Neural cell (in vitro differentiated cells): ENCODE measurements at regions not wholly inside any gene's neighbourhood (a gene's known extent, or its start where the extent isn't known, plus 50 kb on each side); places are given as distances from the start of the nearest gene placed in this dataset.
"Not testable (repeated sequence)": the region's sequence is repeated elsewhere in the genome, so short reads cannot be mapped to it uniquely, and the experiment has no call there.

ENCODE experiments used
- H2AFZ ChIP-seq: fragments of 200-600, 300-800 bp; sonication (generic), shearing (Covaris generic); 2 replicates; pipeline ENCODE4 v1.6.0; 2014; ENCODE audit warnings: low read depth, mild to moderate bottlenecking, antibody characterized with exemption, low read length, moderate library complexity
- H3F3A ChIP-seq: fragments of 200-600 bp; shearing (Covaris generic); 2 replicates; pipeline ENCODE4 v1.6.1; 2016; ENCODE audit warnings: mild to moderate bottlenecking, moderate library complexity, mixed read lengths, antibody characterized with exemption, low read length; ENCODE audit not compliant: insufficient read depth, poor library complexity, severe bottlenecking
- H3K27ac ChIP-seq: fragments of 200-600, 300-800 bp; sonication (generic), shearing (Covaris generic); 2 replicates; pipeline ENCODE4 v1.5.1; 2014; ENCODE audit warnings: mild to moderate bottlenecking, low read length, moderate library complexity
- H3K27me3 ChIP-seq: fragments of 300-800, 200-600 bp; sonication (generic), shearing (Covaris generic); 2 replicates; pipeline ENCODE4 v1.6.0; 2014; ENCODE audit warnings: mild to moderate bottlenecking, low read depth, low read length, moderate library complexity; ENCODE audit not compliant: insufficient read depth
- H3K36me3 ChIP-seq: fragments of 300-800, 200-600 bp; sonication (generic), shearing (Covaris generic); 2 replicates; pipeline ENCODE4 v1.5.1; 2014; ENCODE audit warnings: mild to moderate bottlenecking, antibody characterized with exemption, low read length, moderate library complexity; ENCODE audit not compliant: insufficient read depth
- H3K4me2 ChIP-seq: fragments of 300-800, 200-600 bp; sonication (generic), shearing (Covaris generic); 2 replicates; pipeline ENCODE4 v1.6.0; 2014; ENCODE audit warnings: mild to moderate bottlenecking, low read length
- H3K4me3 ChIP-seq: fragments of 300-800, 200-600 bp; sonication (generic), shearing (Covaris generic); 2 replicates; pipeline ENCODE4 v1.5.1; 2014; ENCODE audit warnings: mild to moderate bottlenecking, low read length, moderate library complexity
- H3K79me2 ChIP-seq: fragments of 200-600 bp; shearing (Covaris generic); replicated peaks from 2 replicates; pipeline ENCODE4 v1.6.0; 2014; ENCODE audit warnings: mild to moderate bottlenecking, low read length, moderate library complexity; ENCODE audit not compliant: insufficient read depth
- H3K9ac ChIP-seq: fragments of 300-800, 200-600 bp; sonication (generic), shearing (Covaris generic); 2 replicates; pipeline ENCODE4 v1.6.1; 2016; ENCODE audit warnings: mild to moderate bottlenecking, low read length, mixed read lengths
- H3K9me2 ChIP-seq: fragments of 200-600 bp; shearing (Covaris generic); 2 replicates; pipeline ENCODE4 v1.6.1; 2016; ENCODE audit warnings: mild to moderate bottlenecking, low read length, mixed read lengths; ENCODE audit not compliant: insufficient read depth
- H3K9me3 ChIP-seq: fragments of 200-600, 300-800 bp; sonication (generic), shearing (Covaris generic); 2 replicates; pipeline ENCODE4 v1.6.1; 2016; ENCODE audit warnings: mild to moderate bottlenecking, mixed run types, low read length, moderate library complexity, mixed read lengths
- H4K20me1 ChIP-seq: fragments of 200-600 bp; shearing (Covaris generic); 2 replicates; pipeline ENCODE4 v1.6.1; 2016; ENCODE audit warnings: mild to moderate bottlenecking, mixed run types; ENCODE audit not compliant: insufficient read depth
- CTCF ChIP-seq: fragments of 450-650 bp; IDR thresholded peaks from 2 replicates; pipeline ENCODE4 v1.5.1; 2014; ENCODE audit warnings: antibody characterized with exemption, mild to moderate bottlenecking, moderate library complexity; ENCODE audit not compliant: poor library complexity, severe bottlenecking
- EP300 ChIP-seq: fragments of 450-650 bp; conservative IDR thresholded peaks from 2 replicates; pipeline ENCODE4 v1.6.1; 2014; ENCODE audit warnings: antibody characterized with exemption, mild to moderate bottlenecking, moderate library complexity; ENCODE audit not compliant: poor library complexity, severe bottlenecking
- EZH2 ChIP-seq: fragments of 200-600, 300-800 bp; shearing (Covaris generic), sonication (generic); IDR thresholded peaks from 2 replicates; pipeline ENCODE4 v1.6.1; 2014; ENCODE audit warnings: antibody characterized with exemption, low read length, borderline replicate concordance, mild to moderate bottlenecking; ENCODE audit not compliant: insufficient read depth, poor library complexity, severe bottlenecking
- MXI1 ChIP-seq: fragments of 450-650 bp; conservative IDR thresholded peaks from 2 replicates; pipeline ENCODE4 v1.6.1; 2014; ENCODE audit warnings: antibody characterized with exemption, mild to moderate bottlenecking; ENCODE audit not compliant: poor library complexity, severe bottlenecking
- POLR2AphosphoS5 ChIP-seq: IDR thresholded peaks from 2 replicates; pipeline ENCODE4 v1.6.1; 2012
- RAD21 ChIP-seq: fragments of 450-650 bp; conservative IDR thresholded peaks from 2 replicates; pipeline ENCODE4 v1.6.1; 2014; ENCODE audit warnings: antibody characterized with exemption, mild to moderate bottlenecking, moderate library complexity
- REST ChIP-seq: IDR thresholded peaks from 2 replicates; pipeline ENCODE4 v1.6.1; 2012; ENCODE audit warnings: borderline replicate concordance
- SMC3 ChIP-seq: fragments of 450-650 bp; conservative IDR thresholded peaks from 2 replicates; pipeline ENCODE4 v1.6.1; 2014; ENCODE audit warnings: antibody characterized with exemption, mild to moderate bottlenecking, moderate library complexity; ENCODE audit not compliant: poor library complexity
- TAF1 ChIP-seq: IDR thresholded peaks from 2 replicates; pipeline ENCODE4 v1.6.1; 2012; ENCODE audit warnings: low read depth

DNA sequence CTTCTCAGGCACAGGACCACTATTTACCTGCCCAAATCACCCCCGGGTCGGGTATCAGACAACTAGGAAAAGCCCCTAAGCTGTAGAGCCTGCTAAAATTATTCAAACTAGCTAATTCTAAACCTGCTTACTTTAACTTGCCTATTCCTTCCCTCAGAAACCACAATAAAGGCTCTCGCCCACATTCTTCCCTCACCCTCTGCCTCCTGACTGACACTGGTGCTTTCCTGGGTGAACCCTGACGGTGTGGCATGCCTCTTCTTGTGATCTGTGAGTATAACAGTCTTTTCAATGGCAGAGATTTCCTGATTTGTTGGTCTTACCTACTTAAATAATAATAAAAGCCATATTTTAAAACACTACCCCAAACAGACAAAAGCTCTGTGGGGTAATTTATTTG is 209.4 kb upstream of the XIST start:
- no peaks in the 10 kb centered on the region for H3K36me3 ChIP-seq
- no peaks in the 10 kb centered on the region for H3K79me2 ChIP-seq
- TF ChIP-seq EP300 (no peak), POLR2AphosphoS5 (no peak), RAD21 (no peak), CTCF (no peak), TAF1 (no peak), SMC3 (no peak), MXI1 (no peak), EZH2 (no peak), REST (no peak)
- H3K9me2 ChIP-seq: no peaks in the 10 kb centered on the region
- no peaks in the 10 kb centered on the region for H3K9me3 ChIP-seq
- no peak overlapping the region for H3K4me3 ChIP-seq
- H3K27me3 ChIP-seq: no peaks in the 10 kb centered on the region
- no peaks in the 10 kb centered on the region for H4K20me1 ChIP-seq
- H2AFZ ChIP-seq: no peak overlapping the region
- H3F3A ChIP-seq: no peaks in the 10 kb centered on the region
- H3K9ac ChIP-seq: no peak overlapping the region
- H3K4me2 ChIP-seq: no peak overlapping the region
- H3K27ac ChIP-seq: no peak overlapping the region

- no peak overlapping the region for H3K27ac ChIP-seq
- no peak overlapping the region for H2AFZ ChIP-seq
- no peak overlapping the region for H3K4me3 ChIP-seq
- H3K27me3 ChIP-seq: no peaks in the 10 kb centered on the region
- no peaks in the 10 kb centered on the region for H3K9me3 ChIP-seq
- no peak overlapping the region for H3K9ac ChIP-seq
- no peak overlapping the region for H3K4me2 ChIP-seq
- no peaks in the 10 kb centered on the region for H3K9me2 ChIP-seq
- no peak for TF ChIP-seq REST
- no peak for TF ChIP-seq SMC3
- no peak for TF ChIP-seq POLR2AphosphoS5
- no peak for TF ChIP-seq EZH2
- TF ChIP-seq RAD21: no peak
- TF ChIP-seq EP300: no peak
- TF ChIP-seq CTCF: no peak
- no peak for TF ChIP-seq TAF1
- TF ChIP-seq MXI1: no peak
- no peaks in the 10 kb centered on the region for H3K79me2 ChIP-seq
- H4K20me1 ChIP-seq: no peaks in the 10 kb centered on the region
- H3K36me3 ChIP-seq: no peaks in the 10 kb centered on the region
- H3F3A ChIP-seq: no peaks in the 10 kb centered on the region
Measured at GRCh38 chrX:74049126-74049525, 196.6 kb upstream of the XIST start.

DNA sequence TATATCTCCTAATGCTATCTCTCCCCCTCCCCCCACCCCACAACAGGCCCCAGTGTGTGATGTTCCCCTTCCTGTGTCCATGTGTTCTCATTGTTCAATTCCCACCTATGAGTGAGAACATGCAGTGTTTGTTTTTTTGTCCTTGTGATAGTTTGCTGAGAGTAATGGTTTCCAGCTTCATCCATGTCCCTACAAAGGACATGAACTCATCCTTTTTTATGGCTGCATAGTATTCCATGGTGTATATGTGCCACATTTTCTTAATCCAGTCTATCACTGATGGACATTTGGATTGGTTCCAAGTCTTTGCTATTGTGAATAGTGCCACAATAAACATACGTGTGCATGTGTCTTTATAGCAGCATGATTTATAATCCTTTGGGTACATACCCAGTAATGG is 181.6 kb upstream of the XIST start:
- not testable (repeated sequence) for H3K4me2 ChIP-seq, H3K27me3 ChIP-seq, H3K9me2 ChIP-seq, H3K9me3 ChIP-seq, H3K36me3 ChIP-seq, H3K4me3 ChIP-seq, H3K9ac ChIP-seq, H3K79me2 ChIP-seq, H3K27ac ChIP-seq, H3F3A ChIP-seq, H2AFZ ChIP-seq, H4K20me1 ChIP-seq
